ENCODE measurements at regions not wholly inside any gene's neighbourhood (a gene's known extent, or its start where the extent isn't known, plus 50 kb on each side); places are given as distances from the start of the nearest gene placed in this dataset.

GRCh38 chr14:101064718-101065117 lies 161.2 kb upstream of the RTL1 start (continued):
- no peak for TF ChIP-seq ZNF462 (CRISPR knock-in tag; IDR thresholded peaks at IDR 0.05)
- TF ChIP-seq ZNF331 (CRISPR knock-in tag; IDR thresholded peaks at IDR 0.05; ENCODE audit: low read depth) = no peak
- no peak for TF ChIP-seq JUNB (IDR thresholded peaks at IDR 0.05; ENCODE audit: unreplicated experiment)
- no peak for TF ChIP-seq POLR2AphosphoS5 (IDR thresholded peaks at IDR 0.05; ENCODE audit: low read depth)
- no peak for TF ChIP-seq REST (IDR thresholded peaks at IDR 0.05; ENCODE audit: unreplicated experiment)

GRCh38 chr14:101065246-101065645 lies 161.7 kb upstream of the RTL1 start:
- no peaks in the 10 kb centered on the region for H3K79me2 ChIP-seq (replicated peaks; ENCODE audit: insufficient read depth)
- ATAC-seq (no peak), DNase-seq (ENCODE audit: low spot score) (no peak)
- H3K36me3 Mint-ChIP-seq (ENCODE audit: low read depth) = peaks cover 5% of the 10 kb centered on the region; the same call in 1 of the 3 replicates
- H3K9me3 Mint-ChIP-seq = peaks cover 14% of the 10 kb centered on the region
- no peak overlapping the region for H3K4me2 ChIP-seq
- no peaks in the 10 kb centered on the region for H3K36me3 ChIP-seq (ENCODE audit: insufficient read depth)
- no peak overlapping the region for H3K4me3 ChIP-seq
- no peak overlapping the region for H3K27ac ChIP-seq (ENCODE audit: low read depth)
- peaks cover 9% of the 10 kb centered on the region for H3K27me3 Mint-ChIP-seq (ENCODE audit: insufficient read depth, low read depth, poor library complexity)
- H3F3A ChIP-seq (replicated peaks; ENCODE audit: low read depth) = no peaks in the 10 kb centered on the region
- H3K27me3 ChIP-seq (ENCODE audit: insufficient read depth) = no peaks in the 10 kb centered on the region
- H4K20me1 ChIP-seq (replicated peaks; ENCODE audit: insufficient read depth) = no peaks in the 10 kb centered on the region
- H3K9me2 ChIP-seq (ENCODE audit: insufficient read depth) = no peaks in the 10 kb centered on the region
- H3K4me1 Mint-ChIP-seq = no peaks in the 10 kb centered on the region
- no peaks in the 10 kb centered on the region for H3K4me1 ChIP-seq (ENCODE audit: insufficient read depth)
- H3K27ac Mint-ChIP-seq = no peak overlapping the region
- H2AFZ ChIP-seq = no peak overlapping the region
- H3K4me3 Mint-ChIP-seq = no peak overlapping the region
- TF ChIP-seq ZNF331 (CRISPR knock-in tag; IDR thresholded peaks at IDR 0.05; ENCODE audit: low read depth) (no peak), NANOG (IDR thresholded peaks at IDR 0.05; ENCODE audit: borderline replicate concordance) (no peak), EZH2phosphoT487 (IDR thresholded peaks at IDR 0.05; ENCODE audit: unreplicated experiment) (no peak), ZNF114 (CRISPR knock-in tag; IDR thresholded peaks at IDR 0.05) (no peak), JUNB (IDR thresholded peaks at IDR 0.05; ENCODE audit: unreplicated experiment) (no peak), REST (IDR thresholded peaks at IDR 0.05; ENCODE audit: unreplicated experiment) (no peak), CTCF (conservative IDR thresholded peaks at IDR 0.05; ENCODE audit: low read depth in 2 of 2) (no peak), POLR2AphosphoS5 (IDR thresholded peaks at IDR 0.05; ENCODE audit: low read depth) (no peak), EZH2 (IDR thresholded peaks at IDR 0.05; ENCODE audit: low read depth, unreplicated experiment) (no peak)
